ENCODE measurements at regions not wholly inside any gene's neighbourhood (a gene's known extent, or its start where the extent isn't known, plus 50 kb on each side); places are given as distances from the start of the nearest gene placed in this dataset.

DNA sequence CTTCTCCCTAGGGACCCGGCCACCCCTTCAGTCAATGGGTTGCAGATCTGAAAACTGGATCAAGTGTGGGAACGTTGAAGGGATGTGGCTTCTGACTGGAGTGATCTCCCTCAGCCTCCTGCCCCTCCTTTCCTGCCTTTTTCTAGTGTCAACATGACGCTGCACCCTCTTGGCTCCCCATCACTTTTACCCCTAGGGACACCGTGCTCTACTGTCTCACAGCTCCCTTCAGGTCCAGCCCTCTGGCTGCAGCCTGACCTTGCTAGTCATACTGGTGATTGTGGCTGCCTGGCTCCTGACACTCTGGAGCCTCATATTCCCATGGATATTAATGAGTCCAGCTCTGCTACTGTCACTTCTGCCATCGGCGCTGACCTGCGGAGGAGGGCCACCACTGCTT is 51.5 kb upstream of the RASSF3 start:
- DNase-seq (ENCODE audit: low read depth, low spot score), result no peak
- intact Hi-C loops (cut with micrococcal nuclease), result no loop called here
- Histone ChIP-seq H3K4me1 (ENCODE audit: control insufficient read depth, extremely low read depth, insufficient read depth, low read length) (peaks cover 11% of the 10 kb centered on the region), H3K27ac (ENCODE audit: insufficient read depth, low read depth, low read length) (no peak overlapping the region), H3K9me1 (replicated peaks; ENCODE audit: control insufficient read depth, extremely low read depth, insufficient read depth, low read length) (no peaks in the 10 kb centered on the region), H2AFZ (ENCODE audit: low read depth, low read length) (no peak overlapping the region), H3K36me3 (ENCODE audit: control insufficient read depth in 2 of 2, extremely low read depth in 1 of 2, insufficient read depth in 2 of 2, low read length in 2 of 2) (no peaks in the 10 kb centered on the region), H3K4me3 (replicated peaks in 1 of 3; ENCODE audit: insufficient read depth in 1 of 3, low read depth in 1 of 3, low read length in 3 of 3) (no peak overlapping the region), H4K20me1 (replicated peaks; ENCODE audit: control insufficient read depth, extremely low read depth, insufficient read depth, low read length) (no peaks in the 10 kb centered on the region), H3K9ac (replicated peaks; ENCODE audit: extremely low read depth, insufficient read depth, low read length) (no peak overlapping the region), H3K27me3 (ENCODE audit: control insufficient read depth in 2 of 2, insufficient read depth in 2 of 2, low read length in 2 of 2) (peaks cover 0 to 2% of the 10 kb centered on the region in 2 experiments), H3K4me2 (ENCODE audit: insufficient read depth, low read length) (no peak overlapping the region), H3K79me2 (ENCODE audit: control insufficient read depth, insufficient read depth, low read length) (no peaks in the 10 kb centered on the region), H3K9me3 (replicated peaks; ENCODE audit: control insufficient read depth, insufficient read depth, low read length) (no peaks in the 10 kb centered on the region)
- BruUV-seq (replicated peaks), result no TSS peak
- FAIRE-seq, result no peak
- ChIA-PET CTCF (interaction anchor here (1.0 to 1.6 kb wide), 3 partner anchors 9 to 243 kb away, joined by 3 to 4 read pairs (median 4); no protein-coding TSS in a partner anchor), POLR2A (no interaction called here)
- dilution Hi-C loops (cut with MboI; ENCODE audit: extremely low pct_ligation_motif_present, low sequenced_read_pairs), result no loop called here
- TF ChIP-seq EZH2 (IDR thresholded peaks at IDR 0.05; ENCODE audit: borderline replicate concordance, low read depth, low read length, severe bottlenecking) (no peak), POLR2A (IDR thresholded peaks at IDR 0.05; ENCODE audit: low read depth, low read length) (no peak), GATA2 (IDR thresholded peaks at IDR 0.05; ENCODE audit: insufficient read depth, insufficient read length, low read depth, low read length) (no peak), MYC (IDR thresholded peaks at IDR 0.05; ENCODE audit: low read depth, low read length) (no peak), JUN (IDR thresholded peaks at IDR 0.05; ENCODE audit: borderline replicate concordance, insufficient read depth, insufficient read length, low read depth) (no peak), POLR2AphosphoS5 (IDR thresholded peaks at IDR 0.05; ENCODE audit: insufficient read depth, low read depth, low read length) (no peak), FOS (IDR thresholded peaks at IDR 0.05; ENCODE audit: borderline replicate concordance, insufficient read depth, low read length) (no peak)
- TF ChIP-seq, protein P1, sequence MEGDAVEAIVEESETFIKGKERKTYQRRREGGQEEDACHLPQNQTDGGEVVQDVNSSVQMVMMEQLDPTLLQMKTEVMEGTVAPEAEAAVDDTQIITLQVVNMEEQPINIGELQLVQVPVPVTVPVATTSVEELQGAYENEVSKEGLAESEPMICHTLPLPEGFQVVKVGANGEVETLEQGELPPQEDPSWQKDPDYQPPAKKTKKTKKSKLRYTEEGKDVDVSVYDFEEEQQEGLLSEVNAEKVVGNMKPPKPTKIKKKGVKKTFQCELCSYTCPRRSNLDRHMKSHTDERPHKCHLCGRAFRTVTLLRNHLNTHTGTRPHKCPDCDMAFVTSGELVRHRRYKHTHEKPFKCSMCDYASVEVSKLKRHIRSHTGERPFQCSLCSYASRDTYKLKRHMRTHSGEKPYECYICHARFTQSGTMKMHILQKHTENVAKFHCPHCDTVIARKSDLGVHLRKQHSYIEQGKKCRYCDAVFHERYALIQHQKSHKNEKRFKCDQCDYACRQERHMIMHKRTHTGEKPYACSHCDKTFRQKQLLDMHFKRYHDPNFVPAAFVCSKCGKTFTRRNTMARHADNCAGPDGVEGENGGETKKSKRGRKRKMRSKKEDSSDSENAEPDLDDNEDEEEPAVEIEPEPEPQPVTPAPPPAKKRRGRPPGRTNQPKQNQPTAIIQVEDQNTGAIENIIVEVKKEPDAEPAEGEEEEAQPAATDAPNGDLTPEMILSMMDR (IDR thresholded peaks at IDR 0.05; ENCODE audit: extremely low read depth in 1 of 2, insufficient read depth in 1 of 2, low read depth in 1 of 2, low read length in 2 of 2), result no peak
- TF ChIP-seq, protein P2, sequence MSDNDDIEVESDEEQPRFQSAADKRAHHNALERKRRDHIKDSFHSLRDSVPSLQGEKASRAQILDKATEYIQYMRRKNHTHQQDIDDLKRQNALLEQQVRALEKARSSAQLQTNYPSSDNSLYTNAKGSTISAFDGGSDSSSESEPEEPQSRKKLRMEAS (IDR thresholded peaks at IDR 0.05; ENCODE audit: insufficient read depth, insufficient read length), result no peak

All from endothelial cell of umbilical vein (primary cell).